ENCODE measurements at regions not wholly inside any gene's neighbourhood (a gene's known extent, or its start where the extent isn't known, plus 50 kb on each side); places are given as distances from the start of the nearest gene placed in this dataset.

GRCh38 chr15:35738370-35738769 is 192.4 kb upstream of the DPH6 start:
- intact Hi-C loops (cut with DNase I; ENCODE audit: low total_unique reads): no loop called here
- TF ChIP-seq POLR2A (IDR thresholded peaks at IDR 0.05) (no peak), CTCF (IDR thresholded peaks at IDR 0.05) (no peak)
- WGBS, 2 donors: 86 to 90% methylated on average over 3 of the region's 3 CpGs
- no peak for DNase-seq (ENCODE audit: low spot score in 2 of 2)
- no peak overlapping the region for H3K4me3 ChIP-seq (ENCODE audit: low read depth, poor library complexity, severe bottlenecking)

- intact Hi-C loops (cut with DNase I; ENCODE audit: low total_unique reads): no loop called here
- TF ChIP-seq CTCF (IDR thresholded peaks at IDR 0.05): no peak
- no peak for TF ChIP-seq POLR2A (IDR thresholded peaks at IDR 0.05)
- no peak for DNase-seq (ENCODE audit: low spot score in 2 of 2)
- no peak overlapping the region for H3K4me3 ChIP-seq (ENCODE audit: low read depth, poor library complexity, severe bottlenecking)
Observed at GRCh38 chr15:35740761-35741160, 194.8 kb upstream of the DPH6 start.

GRCh38 chr15:35741395-35741794 is 195.4 kb upstream of the DPH6 start:
- intact Hi-C loops (cut with DNase I; ENCODE audit: low total_unique reads): no loop called here
- TF ChIP-seq CTCF (IDR thresholded peaks at IDR 0.05) (no peak), POLR2A (IDR thresholded peaks at IDR 0.05) (no peak)
- 53 to 68% methylated on average over 1 of the region's 1 CpG for WGBS, 2 donors
- no peak overlapping the region for H3K4me3 ChIP-seq (ENCODE audit: low read depth, poor library complexity, severe bottlenecking)
- no peak for DNase-seq (ENCODE audit: low spot score in 2 of 2)

- TF ChIP-seq POLR2A (IDR thresholded peaks at IDR 0.05): no peak
- TF ChIP-seq CTCF (IDR thresholded peaks at IDR 0.05): no peak
- intact Hi-C loops (cut with DNase I; ENCODE audit: low total_unique reads): no loop called here
- no peak for DNase-seq (ENCODE audit: low spot score in 2 of 2)
- no peak overlapping the region for H3K4me3 ChIP-seq (ENCODE audit: low read depth, poor library complexity, severe bottlenecking)
Observed at GRCh38 chr15:35741881-35742280, 195.9 kb upstream of the DPH6 start.

- 100% methylated on average over 1 of the region's 1 CpG for WGBS, 2 donors
- H3K4me3 ChIP-seq (ENCODE audit: low read depth, poor library complexity, severe bottlenecking): no peak overlapping the region
- TF ChIP-seq POLR2A (IDR thresholded peaks at IDR 0.05): no peak
- TF ChIP-seq CTCF (IDR thresholded peaks at IDR 0.05): no peak
- DNase-seq (ENCODE audit: low spot score in 2 of 2): no peak
- intact Hi-C loops (cut with DNase I; ENCODE audit: low total_unique reads): no loop called here
Observed at GRCh38 chr15:35743321-35743720, 197.4 kb upstream of the DPH6 start.

GRCh38 chr15:35746121-35746520 is 200.2 kb upstream of the DPH6 start:
- no peak for DNase-seq (ENCODE audit: low spot score in 2 of 2)
- TF ChIP-seq POLR2A (IDR thresholded peaks at IDR 0.05): no peak
- TF ChIP-seq CTCF (IDR thresholded peaks at IDR 0.05): no peak
- intact Hi-C loops (cut with DNase I; ENCODE audit: low total_unique reads): no loop called here
- H3K4me3 ChIP-seq (ENCODE audit: low read depth, poor library complexity, severe bottlenecking): no peak overlapping the region

Data from lower leg skin (tissue), 4 donors.